PC-3 (cell line): ENCODE measurements at regions not wholly inside any gene's neighbourhood (a gene's known extent, or its start where the extent isn't known, plus 50 kb on each side); places are given as distances from the start of the nearest gene placed in this dataset.

ENCODE experiments used
- EZH2 ChIP-seq: fragments of 300-600 bp; sonication (generic); IDR thresholded peaks from one replicate; pipeline ENCODE4 v1.6.1; 2017; ENCODE audit warnings: antibody characterized with exemption, mild to moderate bottlenecking, low read length; ENCODE audit not compliant: unreplicated experiment
- TF ChIP-seq, protein P1 (sequence below): fragments of 300-600 bp; sonication (generic); conservative IDR thresholded peaks from 2 replicates; pipeline ENCODE4 v1.5.1; 2017; ENCODE audit warnings: antibody characterized with exemption, low read depth, mild to moderate bottlenecking, low read length

DNA sequence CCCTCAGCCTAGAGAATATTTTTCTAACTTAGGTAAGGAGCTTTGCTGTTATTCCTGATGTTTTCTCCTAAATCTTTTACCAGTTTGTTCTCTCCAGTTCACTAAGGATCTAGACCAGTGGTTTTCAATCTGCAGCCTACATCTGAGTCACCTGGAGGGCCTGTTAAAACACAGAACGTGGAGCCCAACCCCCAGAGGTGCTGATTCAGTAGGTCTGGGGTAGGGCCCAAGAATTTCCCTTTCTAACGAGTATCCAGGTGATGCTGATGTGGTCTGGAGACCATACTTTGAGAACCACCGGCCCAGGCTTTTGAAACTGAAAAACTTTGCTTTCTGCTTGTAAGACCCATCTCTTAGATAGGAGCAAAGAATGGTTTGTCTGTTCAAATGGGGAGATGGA lies 51.2 kb upstream of the KMT2E start:
- no peak for TF ChIP-seq EZH2
- TF ChIP-seq, protein P1, sequence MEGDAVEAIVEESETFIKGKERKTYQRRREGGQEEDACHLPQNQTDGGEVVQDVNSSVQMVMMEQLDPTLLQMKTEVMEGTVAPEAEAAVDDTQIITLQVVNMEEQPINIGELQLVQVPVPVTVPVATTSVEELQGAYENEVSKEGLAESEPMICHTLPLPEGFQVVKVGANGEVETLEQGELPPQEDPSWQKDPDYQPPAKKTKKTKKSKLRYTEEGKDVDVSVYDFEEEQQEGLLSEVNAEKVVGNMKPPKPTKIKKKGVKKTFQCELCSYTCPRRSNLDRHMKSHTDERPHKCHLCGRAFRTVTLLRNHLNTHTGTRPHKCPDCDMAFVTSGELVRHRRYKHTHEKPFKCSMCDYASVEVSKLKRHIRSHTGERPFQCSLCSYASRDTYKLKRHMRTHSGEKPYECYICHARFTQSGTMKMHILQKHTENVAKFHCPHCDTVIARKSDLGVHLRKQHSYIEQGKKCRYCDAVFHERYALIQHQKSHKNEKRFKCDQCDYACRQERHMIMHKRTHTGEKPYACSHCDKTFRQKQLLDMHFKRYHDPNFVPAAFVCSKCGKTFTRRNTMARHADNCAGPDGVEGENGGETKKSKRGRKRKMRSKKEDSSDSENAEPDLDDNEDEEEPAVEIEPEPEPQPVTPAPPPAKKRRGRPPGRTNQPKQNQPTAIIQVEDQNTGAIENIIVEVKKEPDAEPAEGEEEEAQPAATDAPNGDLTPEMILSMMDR: no peak
